Neuronal stem cell (in vitro differentiated cells): ENCODE measurements at regions not wholly inside any gene's neighbourhood (a gene's known extent, or its start where the extent isn't known, plus 50 kb on each side); places are given as distances from the start of the nearest gene placed in this dataset.

ENCODE experiments used
- DNase-seq: peaks from one replicate; pipeline ENCODE4 v3.0.0-alpha.2; 2013; ENCODE audit warnings: low spot score
- H2AFZ ChIP-seq: one replicate; pipeline ENCODE4 v1.6.1; 2013; ENCODE audit warnings: mild to moderate bottlenecking, low read length, inconsistent platforms
- H2AK5ac ChIP-seq: 2 replicates; pipeline ENCODE4 v1.6.1; 2013; ENCODE audit warnings: low read depth, mild to moderate bottlenecking, inconsistent platforms, low read length, moderate library complexity, mixed read lengths
- H2BK120ac ChIP-seq: 2 replicates; pipeline ENCODE4 v1.6.1; 2013; ENCODE audit warnings: low read depth, mild to moderate bottlenecking, inconsistent platforms, low read length, moderate library complexity, mixed read lengths
- H2BK12ac ChIP-seq: one replicate; pipeline ENCODE4 v1.6.1; 2013; ENCODE audit warnings: low read length, inconsistent platforms
- H2BK15ac ChIP-seq: 2 replicates; pipeline ENCODE4 v1.6.1; 2013; ENCODE audit warnings: mild to moderate bottlenecking, low read length, inconsistent platforms, mixed read lengths
- H2BK5ac ChIP-seq: one replicate; pipeline ENCODE4 v1.6.1; 2013; ENCODE audit warnings: inconsistent platforms, mild to moderate bottlenecking, low read length, moderate library complexity
- H3K14ac ChIP-seq: one replicate; pipeline ENCODE4 v1.6.1; 2013; ENCODE audit warnings: low read length, inconsistent platforms
- H3K18ac ChIP-seq: 2 replicates; pipeline ENCODE4 v1.6.1; 2013; ENCODE audit warnings: low read length, inconsistent platforms
- H3K23ac ChIP-seq: 2 replicates; pipeline ENCODE4 v1.6.1; 2013; ENCODE audit warnings: low read depth, mild to moderate bottlenecking, mixed read lengths, low read length, inconsistent platforms; ENCODE audit not compliant: poor library complexity
- H3K27ac ChIP-seq: replicated peaks from 3 replicates; pipeline ENCODE4 v1.5.1; 2013; ENCODE audit warnings: low read length, inconsistent platforms
- H3K27me3 ChIP-seq, 3 experiments: 2 replicates each; pipeline ENCODE4 v1.6.1; 2013; ENCODE audit warnings: low read length in 3 of 3, mild to moderate bottlenecking in 2 of 3, inconsistent platforms in 1 of 3, low read depth in 1 of 3, mixed read lengths in 1 of 3, moderate library complexity in 1 of 3; ENCODE audit not compliant: control insufficient read depth in 3 of 3, insufficient read depth in 3 of 3
- H3K36me3 ChIP-seq, 2 donors: replicated peaks in 1 of 2; 2 replicates each; pipeline ENCODE4 v1.6.1; 2013; ENCODE audit warnings: low read length in 2 of 2; ENCODE audit not compliant: control insufficient read depth in 2 of 2, insufficient read depth in 2 of 2
- H3K4ac ChIP-seq: 2 replicates; pipeline ENCODE4 v1.6.1; 2013; ENCODE audit warnings: inconsistent platforms, mild to moderate bottlenecking, low read length, moderate library complexity
- H3K4me1 ChIP-seq, 2 donors: 1 replicate in 1 of 2; 2 replicates in 1 of 2; pipeline ENCODE4 v1.6.1; 2013; ENCODE audit warnings: low read length in 2 of 2, low read depth in 1 of 2; ENCODE audit not compliant: control insufficient read depth in 2 of 2, insufficient read depth in 1 of 2
- H3K4me2 ChIP-seq: one replicate; pipeline ENCODE4 v1.6.1; 2013; ENCODE audit warnings: mild to moderate bottlenecking, low read length, inconsistent platforms; ENCODE audit not compliant: insufficient read depth, poor library complexity, severe bottlenecking
- H3K4me3 ChIP-seq, 2 donors: 2 replicates each; pipeline ENCODE4 v1.5.1; 2013; ENCODE audit warnings: low read length in 2 of 2, mild to moderate bottlenecking in 2 of 2, inconsistent platforms in 1 of 2, moderate library complexity in 1 of 2
- H3K79me1 ChIP-seq: one replicate; pipeline ENCODE4 v1.6.1; 2013; ENCODE audit warnings: low read depth, mild to moderate bottlenecking, inconsistent platforms, low read length, moderate library complexity
- H3K9ac ChIP-seq: one replicate; pipeline ENCODE4 v1.6.1; 2013; ENCODE audit warnings: mild to moderate bottlenecking, low read depth, low read length, inconsistent platforms; ENCODE audit not compliant: poor library complexity
- H3K9me3 ChIP-seq, 2 donors: replicated peaks in 1 of 2; 2 replicates each; pipeline versions ENCODE3 to v1.6.1; 2013; ENCODE audit warnings: low read length in 2 of 2, mild to moderate bottlenecking in 2 of 2, inconsistent platforms in 1 of 2, low read depth in 1 of 2, mixed read lengths in 1 of 2, moderate library complexity in 1 of 2; ENCODE audit not compliant: control insufficient read depth in 2 of 2, insufficient read depth in 1 of 2
- H4K8ac ChIP-seq: one replicate; pipeline ENCODE4 v1.6.1; 2013; ENCODE audit warnings: low read depth, mild to moderate bottlenecking, inconsistent platforms, low read length, moderate library complexity
- H4K91ac ChIP-seq: one replicate; pipeline ENCODE4 v1.6.1; 2013; ENCODE audit warnings: low read length, low read depth, mild to moderate bottlenecking, inconsistent platforms; ENCODE audit not compliant: poor library complexity
- WGBS, 2 donors: extraction: QIAGEN DNeasy Blood & Tissue Kit; methylation state at CpG; one replicate each; pipeline ENCODE4 v1.1.7; 2013; ENCODE audit warnings: missing lambda C conversion rate in 2 of 2, mixed read lengths in 1 of 2; ENCODE audit not compliant: insufficient read length in 2 of 2, insufficient replicate concordance in 1 of 2; ENCODE audit errors: extremely low coverage in 2 of 2; 5-methylcytosine and 5-hydroxymethylcytosine counted together

DNA sequence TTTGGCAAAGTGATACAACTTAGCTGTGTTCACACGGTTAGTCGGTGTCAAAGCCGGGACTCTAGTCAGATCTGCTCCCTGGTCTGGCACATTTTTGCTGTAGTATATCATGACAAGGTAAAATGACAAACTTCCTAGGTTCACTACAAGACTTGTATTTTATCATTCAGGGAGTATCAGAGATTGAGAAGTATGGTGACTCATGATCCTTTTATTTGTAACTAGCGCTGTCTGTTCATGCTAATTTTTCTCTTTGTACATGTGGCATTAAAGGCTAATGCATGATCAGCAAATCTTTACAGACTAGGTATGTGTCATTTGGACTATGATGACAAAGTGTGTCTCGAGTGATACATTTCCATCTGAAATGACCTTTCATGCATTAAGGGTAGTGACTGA is 326.7 kb downstream of the SIPA1L2 start:
- Histone ChIP-seq H3K79me1 (no peaks in the 10 kb centered on the region), H3K36me3 (no peaks in the 10 kb centered on the region), H3K4ac (no peak overlapping the region), H3K4me3 (no peak overlapping the region), H3K23ac (no peak overlapping the region), H4K8ac (no peak overlapping the region), H3K27me3 (no peaks in the 10 kb centered on the region), H3K27ac (no peak overlapping the region), H2BK120ac (no peak overlapping the region), H3K18ac (no peak overlapping the region), H4K91ac (no peak overlapping the region), H2BK15ac (no peak overlapping the region), H2AFZ (no peak overlapping the region), H3K4me2 (no peak overlapping the region), H3K9me3 (peaks cover 0 to 3% of the 10 kb centered on the region in 2 donors), H2AK5ac (no peak overlapping the region), H2BK5ac (no peak overlapping the region), H2BK12ac (no peak overlapping the region), H3K14ac (no peak overlapping the region), H3K4me1 (peaks cover 0 to 4% of the 10 kb centered on the region in 2 donors), H3K9ac (no peak overlapping the region)
- DNase-seq: no peak
- WGBS, 2 donors: no CpG with 5 or more reads among the region's 5 CpGs

DNA sequence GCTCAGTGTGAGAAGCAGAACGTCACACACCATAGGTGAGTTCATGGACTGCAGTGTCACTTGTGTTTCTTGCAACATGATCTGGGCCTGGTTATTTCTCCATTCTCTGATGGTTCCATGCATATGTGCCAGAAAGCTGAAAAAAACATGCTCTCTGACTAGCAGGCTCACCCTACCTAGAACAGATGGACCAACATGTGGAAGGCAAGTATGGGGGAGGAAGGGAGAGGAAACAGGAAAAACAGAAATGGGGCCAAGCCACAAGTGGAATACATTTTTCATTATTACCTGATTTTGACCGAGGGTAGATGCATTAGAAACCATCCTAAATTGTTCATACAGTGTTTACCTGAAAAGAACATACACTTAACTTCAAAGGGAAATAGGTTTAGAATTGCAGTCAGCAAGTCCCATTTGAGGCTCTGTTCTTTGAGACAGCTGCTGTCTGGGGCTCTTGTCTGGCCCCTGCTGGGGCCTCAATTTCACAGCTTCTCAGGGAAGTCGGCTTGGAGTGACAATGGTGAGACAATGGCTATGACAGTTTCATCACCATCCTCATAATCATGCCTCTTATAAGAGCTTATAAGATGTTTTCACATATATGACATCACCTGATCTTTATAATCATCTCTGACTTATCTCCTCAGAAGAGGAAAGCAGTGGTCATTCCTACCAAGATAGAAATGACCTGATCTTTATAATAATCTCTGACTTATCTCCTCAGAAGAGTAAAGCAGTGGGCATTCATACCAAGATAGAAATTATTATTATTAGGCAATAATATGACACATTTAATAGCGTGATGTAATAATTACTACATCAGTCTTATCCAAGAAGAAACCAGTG is 327.3 kb downstream of the SIPA1L2 start:
- H3K9ac ChIP-seq: no peak overlapping the region
- no peaks in the 10 kb centered on the region for H3K9me3 ChIP-seq
- no peak overlapping the region for H3K14ac ChIP-seq
- no peak overlapping the region for H3K4ac ChIP-seq
- no peak overlapping the region for H2BK12ac ChIP-seq
- H3K4me2 ChIP-seq: no peak overlapping the region
- no peak overlapping the region for H4K8ac ChIP-seq
- no peak overlapping the region for H2AFZ ChIP-seq
- no peak overlapping the region for H2BK15ac ChIP-seq
- no CpG with 5 or more reads among the region's 4 CpGs for WGBS, 2 donors
- H3K18ac ChIP-seq: no peak overlapping the region
- H2BK120ac ChIP-seq: no peak overlapping the region
- no peak overlapping the region for H4K91ac ChIP-seq
- no peaks in the 10 kb centered on the region for H3K79me1 ChIP-seq
- no peak for DNase-seq
- H2AK5ac ChIP-seq: no peak overlapping the region
- no peak overlapping the region for H3K4me3 ChIP-seq
- H2BK5ac ChIP-seq: no peak overlapping the region
- no peaks in the 10 kb centered on the region for H3K27me3 ChIP-seq
- peaks cover 0 to 4% of the 10 kb centered on the region in 2 donors for H3K4me1 ChIP-seq
- H3K23ac ChIP-seq: no peak overlapping the region
- no peak overlapping the region for H3K27ac ChIP-seq
- H3K36me3 ChIP-seq: no peaks in the 10 kb centered on the region

DNA sequence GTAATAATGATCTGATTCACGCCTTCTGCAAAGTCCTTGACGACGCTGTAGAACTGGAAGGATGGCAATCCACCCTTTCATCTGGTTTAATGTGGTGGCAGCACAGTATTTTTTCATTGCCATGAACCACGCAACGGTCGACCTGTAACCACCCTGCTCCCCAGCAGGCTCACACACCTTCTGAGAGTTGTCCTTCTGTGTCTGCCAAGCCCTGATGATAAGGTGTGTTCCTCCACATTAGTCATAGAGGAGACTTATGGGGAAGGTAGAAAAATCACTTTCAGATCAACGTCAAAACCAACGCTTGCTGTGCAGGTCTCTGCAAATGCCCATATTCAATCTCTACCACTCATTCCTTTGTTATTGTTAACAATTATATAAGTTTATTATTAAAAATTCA is 328.7 kb downstream of the SIPA1L2 start:
- H3K18ac ChIP-seq: no peak overlapping the region
- H2BK15ac ChIP-seq: no peak overlapping the region
- H3K4ac ChIP-seq: no peak overlapping the region
- H3K4me1 ChIP-seq: peaks cover 0 to 1% of the 10 kb centered on the region in 2 donors
- no peak for DNase-seq
- no peak overlapping the region for H4K8ac ChIP-seq
- H3K14ac ChIP-seq: no peak overlapping the region
- H3K79me1 ChIP-seq: no peaks in the 10 kb centered on the region
- H4K91ac ChIP-seq: no peak overlapping the region
- H2AFZ ChIP-seq: no peak overlapping the region
- no peak overlapping the region for H2AK5ac ChIP-seq
- H3K9ac ChIP-seq: no peak overlapping the region
- no CpG with 5 or more reads among the region's 8 CpGs for WGBS, 2 donors
- H2BK12ac ChIP-seq: no peak overlapping the region
- no peak overlapping the region for H2BK5ac ChIP-seq
- H3K23ac ChIP-seq: no peak overlapping the region
- no peaks in the 10 kb centered on the region for H3K27me3 ChIP-seq
- H3K4me2 ChIP-seq: no peak overlapping the region
- H3K36me3 ChIP-seq: no peaks in the 10 kb centered on the region
- no peak overlapping the region for H3K4me3 ChIP-seq
- no peak overlapping the region for H2BK120ac ChIP-seq
- H3K9me3 ChIP-seq: no peaks in the 10 kb centered on the region
- no peak overlapping the region for H3K27ac ChIP-seq

DNA sequence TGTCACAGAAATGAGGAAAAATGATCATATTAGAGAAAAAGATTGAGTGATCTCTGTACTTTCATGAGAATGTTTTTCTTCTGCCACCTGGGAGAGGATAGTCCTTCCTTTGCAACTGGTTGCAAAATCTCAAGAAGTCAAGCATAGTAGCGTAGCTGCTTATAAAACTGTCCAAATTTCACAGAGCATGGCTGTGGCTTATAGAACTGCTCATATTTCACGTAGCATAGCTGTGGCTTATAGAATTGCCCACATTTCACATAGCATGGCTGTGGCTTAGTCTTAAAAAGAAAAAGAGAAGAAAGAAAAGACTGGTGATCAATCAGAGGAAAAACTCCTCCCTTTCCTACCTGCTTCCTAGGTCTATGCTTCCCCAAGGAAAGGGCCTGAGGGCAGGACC is 329.5 kb downstream of the SIPA1L2 start:
- H3K9ac ChIP-seq: no peak overlapping the region
- no CpG with 5 or more reads among the region's 2 CpGs for WGBS, 2 donors
- no peak overlapping the region for H2BK12ac ChIP-seq
- H3K27me3 ChIP-seq: no peaks in the 10 kb centered on the region
- no peak overlapping the region for H3K27ac ChIP-seq
- no peaks in the 10 kb centered on the region for H3K79me1 ChIP-seq
- no peaks in the 10 kb centered on the region for H3K36me3 ChIP-seq
- H2BK120ac ChIP-seq: no peak overlapping the region
- H2AFZ ChIP-seq: no peak overlapping the region
- H3K9me3 ChIP-seq: no peaks in the 10 kb centered on the region
- no peak overlapping the region for H3K23ac ChIP-seq
- no peak overlapping the region for H2AK5ac ChIP-seq
- no peak overlapping the region for H2BK5ac ChIP-seq
- no peak for DNase-seq
- H3K14ac ChIP-seq: no peak overlapping the region
- no peak overlapping the region for H2BK15ac ChIP-seq
- H4K91ac ChIP-seq: no peak overlapping the region
- H3K4me2 ChIP-seq: no peak overlapping the region
- H3K18ac ChIP-seq: no peak overlapping the region
- H4K8ac ChIP-seq: no peak overlapping the region
- no peak overlapping the region for H3K4me3 ChIP-seq
- H3K4me1 ChIP-seq: peaks cover 0 to 1% of the 10 kb centered on the region in 2 donors
- H3K4ac ChIP-seq: no peak overlapping the region
